ENCODE measurements at regions not wholly inside any gene's neighbourhood (a gene's known extent, or its start where the extent isn't known, plus 50 kb on each side); places are given as distances from the start of the nearest gene placed in this dataset.
"Not testable (repeated sequence)": the region's sequence is repeated elsewhere in the genome, so short reads cannot be mapped to it uniquely, and the experiment has no call there.

GRCh38 chr1:229846351-229846750 is 220.3 kb downstream of the URB2 start:
- intact Hi-C loops (cut with DNase I, micrococcal nuclease) = no loop called here
- ATAC-seq = peak; percentile 79
- DNase-seq = peak; percentile 34 to 60

- DNase-seq (no peak), ATAC-seq (no peak)
- intact Hi-C loops (cut with DNase I, micrococcal nuclease) = no loop called here
Observed at GRCh38 chr1:229848752-229849677, 218.0 kb upstream of the GALNT2 start.

GRCh38 chr1:229851511-229851910 is 215.5 kb upstream of the GALNT2 start:
- no peak for DNase-seq
- intact Hi-C loops (cut with DNase I, micrococcal nuclease) = no loop called here
- no peak for ATAC-seq

- intact Hi-C loops (cut with DNase I, micrococcal nuclease) = no loop called here
- DNase-seq (no peak), ATAC-seq (no peak)
Observed at GRCh38 chr1:229853751-229854150, 213.3 kb upstream of the GALNT2 start.

- no peak for ATAC-seq
- no peak for DNase-seq
- intact Hi-C loops (cut with DNase I, micrococcal nuclease) = no loop called here
Observed at GRCh38 chr1:229854620-229855019, 212.4 kb upstream of the GALNT2 start.

- peak; percentile 29 to 34 for DNase-seq
- intact Hi-C loops (cut with DNase I, micrococcal nuclease) = no loop called here
Observed at GRCh38 chr1:229856009-229856650, 210.9 kb upstream of the GALNT2 start.

GRCh38 chr1:229857585-229857984 is 209.5 kb upstream of the GALNT2 start:
- DNase-seq (no peak), ATAC-seq (no peak)
- intact Hi-C loops (cut with DNase I, micrococcal nuclease) = no loop called here

More at GRCh38 chr1:229856009-229856650, 210.9 kb upstream of the GALNT2 start:
- ATAC-seq = peak; percentile 46

GRCh38 chr1:229859026-229859425 is 208.0 kb upstream of the GALNT2 start:
- DNase-seq = no peak
- intact Hi-C loops (cut with DNase I, micrococcal nuclease) = no loop called here
- no peak for ATAC-seq

- DNase-seq (no peak), ATAC-seq (no peak)
- intact Hi-C loops (cut with DNase I, micrococcal nuclease) = no loop called here
Observed at GRCh38 chr1:229860926-229861325, 206.1 kb upstream of the GALNT2 start.

- no peak for DNase-seq
- intact Hi-C loops (cut with DNase I, micrococcal nuclease) = no loop called here
- no peak for ATAC-seq
Observed at GRCh38 chr1:229862017-229862774, 204.8 kb upstream of the GALNT2 start.

- intact Hi-C loops (cut with DNase I, micrococcal nuclease) = no loop called here
- DNase-seq = no peak
- ATAC-seq = no peak
Observed at GRCh38 chr1:229863651-229864545, 203.1 kb upstream of the GALNT2 start.

GRCh38 chr1:229864686-229865230 is 202.3 kb upstream of the GALNT2 start:
- DNase-seq (no peak), ATAC-seq (no peak)
- intact Hi-C loops (cut with DNase I, micrococcal nuclease) = no loop called here

GRCh38 chr1:229865321-229865720 is 201.7 kb upstream of the GALNT2 start:
- ATAC-seq; intact Hi-C loops (cut with DNase I, micrococcal nuclease); DNase-seq: not testable (repeated sequence)

GRCh38 chr1:229867726-229868125 is 199.3 kb upstream of the GALNT2 start:
- intact Hi-C loops (cut with DNase I, micrococcal nuclease) = no loop called here
- no peak for DNase-seq
- no peak for ATAC-seq

GRCh38 chr1:229869240-229869639 is 197.8 kb upstream of the GALNT2 start:
- no peak for ATAC-seq
- no peak for DNase-seq
- intact Hi-C loops (cut with DNase I, micrococcal nuclease) = no loop called here

GRCh38 chr1:229869687-229870086 is 197.4 kb upstream of the GALNT2 start:
- peak; percentile 67 for ATAC-seq
- intact Hi-C loops (cut with DNase I, micrococcal nuclease) = no loop called here

GRCh38 chr1:229870381-229870780 is 196.7 kb upstream of the GALNT2 start:
- intact Hi-C loops (cut with DNase I, micrococcal nuclease) = no loop called here
- no peak for DNase-seq
- no peak for ATAC-seq

More at GRCh38 chr1:229869687-229870086, 197.4 kb upstream of the GALNT2 start:
- no peak for DNase-seq

- intact Hi-C loops (cut with DNase I, micrococcal nuclease) = no loop called here
- DNase-seq = no peak
- ATAC-seq = no peak
Observed at GRCh38 chr1:229871078-229871676, 195.9 kb upstream of the GALNT2 start.

All from left colon (tissue), 2 donors.